IMR-90 (cell line): ENCODE measurements at regions not wholly inside any gene's neighbourhood (a gene's known extent, or its start where the extent isn't known, plus 50 kb on each side); places are given as distances from the start of the nearest gene placed in this dataset.

ENCODE experiments used
- ATAC-seq: fragments of 200-7000 bp; cut with Tn5 transposase; 2 replicates; pipeline ENCODE4 v1.9.1; 2020; ENCODE audit warnings: low read depth, mild to moderate bottlenecking, moderate library complexity
- BruUV-seq: library from RNA; stranded (reverse); fragments of 400-500 nt; replicated peaks from 2 replicates; lab custom pipeline; 2021; lab: Mats Ljungman, UMichigan
- CTCF ChIA-PET: fragments of 300-600 bp; formaldehyde crosslinking; extraction: SDS; loops from one replicate; lab custom pipeline; 2021; ENCODE audit warnings: antibody characterized with exemption; lab: Yijun Ruan, JAX
- POLR2A ChIA-PET: fragments of 300-600 bp; sonication (Branson Sonifier 250); formaldehyde crosslinking; loops from one replicate; lab custom pipeline; 2022; ENCODE audit warnings: antibody characterized with exemption; ENCODE audit not compliant: unreplicated experiment; lab: Charles Lee
- DNase-seq: peaks from one replicate; pipeline ENCODE4 v3.0.0; 2013
- H2AFZ ChIP-seq: replicated peaks from 2 replicates; pipeline ENCODE3; 2013; ENCODE audit warnings: low read length, mild to moderate bottlenecking; ENCODE audit not compliant: poor library complexity
- H2AK5ac ChIP-seq: 2 replicates; pipeline ENCODE4 v1.6.1; 2013; ENCODE audit warnings: low read depth, low read length, inconsistent platforms
- H2AK9ac ChIP-seq: replicated peaks from 2 replicates; pipeline ENCODE3; 2013; ENCODE audit warnings: mild to moderate bottlenecking, low read depth, low read length, moderate library complexity; ENCODE audit not compliant: poor library complexity
- H2BK120ac ChIP-seq: 2 replicates; pipeline ENCODE4 v1.6.1; 2013; ENCODE audit warnings: low read depth, low read length, inconsistent platforms
- H2BK15ac ChIP-seq: 3 replicates; pipeline ENCODE4 v1.6.1; 2013; ENCODE audit warnings: low read depth, low read length, inconsistent platforms
- H2BK20ac ChIP-seq: 2 replicates; pipeline ENCODE4 v1.6.1; 2013; ENCODE audit warnings: low read depth, mild to moderate bottlenecking, inconsistent platforms, low read length, moderate library complexity
- H2BK5ac ChIP-seq: 2 replicates; pipeline ENCODE4 v1.6.1; 2013; ENCODE audit warnings: mild to moderate bottlenecking, low read depth, low read length, inconsistent platforms; ENCODE audit not compliant: poor library complexity, severe bottlenecking
- H3K14ac ChIP-seq: replicated peaks from 2 replicates; pipeline ENCODE4 v1.6.1; 2013; ENCODE audit warnings: low read depth, low read length, inconsistent platforms
- H3K18ac ChIP-seq: 2 replicates; pipeline ENCODE4 v1.6.1; 2013; ENCODE audit warnings: low read depth, low read length, control low read depth
- H3K23ac ChIP-seq: 2 replicates; pipeline ENCODE4 v1.6.1; 2013; ENCODE audit warnings: low read depth, low read length, inconsistent platforms
- H3K27ac ChIP-seq: 2 replicates; pipeline ENCODE4 v1.5.1; 2013; ENCODE audit warnings: mild to moderate bottlenecking, control low read depth, low read length; ENCODE audit not compliant: insufficient read depth
- H3K27me3 ChIP-seq: 2 replicates; pipeline ENCODE4 v1.6.1; 2013; ENCODE audit warnings: low read length; ENCODE audit not compliant: control insufficient read depth, insufficient read depth
- H3K36me3 ChIP-seq: 2 replicates; pipeline ENCODE4 v1.6.1; 2013; ENCODE audit warnings: low read length, mixed read lengths; ENCODE audit not compliant: control insufficient read depth, insufficient read depth
- H3K4ac ChIP-seq: 2 replicates; pipeline ENCODE4 v1.6.1; 2013; ENCODE audit warnings: low read depth, low read length, inconsistent platforms
- H3K4me1 ChIP-seq: 2 replicates; pipeline ENCODE4 v1.6.1; 2013; ENCODE audit warnings: low read length, mixed read lengths; ENCODE audit not compliant: control insufficient read depth, insufficient read depth
- H3K4me2 ChIP-seq: 2 replicates; pipeline ENCODE4 v1.6.1; 2013; ENCODE audit warnings: low read depth, mild to moderate bottlenecking, control low read depth, low read length, moderate library complexity
- H3K4me3 ChIP-seq: 2 replicates; pipeline ENCODE4 v1.5.1; 2013; ENCODE audit warnings: low read depth, mild to moderate bottlenecking, control low read depth, low read length, moderate library complexity; ENCODE audit not compliant: insufficient read depth
- H3K56ac ChIP-seq: 2 replicates; pipeline ENCODE4 v1.6.1; 2013; ENCODE audit warnings: low read length, inconsistent platforms; ENCODE audit not compliant: insufficient read depth; ENCODE audit errors: extremely low read depth
- H3K79me1 ChIP-seq, 2 experiments: 2 replicates each; pipeline ENCODE4 v1.6.1; 2013; ENCODE audit warnings: low read length in 2 of 2, inconsistent platforms in 1 of 2, low read depth in 1 of 2
- H3K9ac ChIP-seq: 2 replicates; pipeline ENCODE4 v1.6.1; 2013; ENCODE audit warnings: low read depth, low read length, control low read depth
- H3K9me1 ChIP-seq: 2 replicates; pipeline ENCODE4 v1.6.1; 2013; ENCODE audit warnings: low read length, inconsistent platforms; ENCODE audit not compliant: insufficient read depth
- H3K9me3 ChIP-seq: 2 replicates; pipeline ENCODE4 v1.6.1; 2013; ENCODE audit warnings: low read length; ENCODE audit not compliant: control insufficient read depth, insufficient read depth
- H4K20me1 ChIP-seq: 2 replicates; pipeline ENCODE4 v1.6.1; 2013; ENCODE audit warnings: low read length, inconsistent platforms; ENCODE audit not compliant: insufficient read depth
- H4K5ac ChIP-seq: 2 replicates; pipeline ENCODE4 v1.6.1; 2013; ENCODE audit warnings: mild to moderate bottlenecking, low read depth, low read length, control low read depth
- H4K8ac ChIP-seq, 2 experiments: 2 replicates each; pipeline ENCODE4 v1.6.1; 2013; ENCODE audit warnings: low read depth in 2 of 2, low read length in 2 of 2, control low read depth in 1 of 2, inconsistent platforms in 1 of 2
- H4K91ac ChIP-seq: 2 replicates; pipeline ENCODE4 v1.6.1; 2013; ENCODE audit warnings: low read depth, low read length, inconsistent platforms; ENCODE audit not compliant: insufficient read depth
- BHLHE40 ChIP-seq: fragments of 150-350 bp; IDR thresholded peaks from 2 replicates; pipeline ENCODE4 v1.6.1; 2016; ENCODE audit warnings: mild to moderate bottlenecking, low read depth, low read length
- CEBPB ChIP-seq: IDR thresholded peaks from 2 replicates; pipeline ENCODE4 v1.6.1; 2012; ENCODE audit warnings: low read depth, low read length, improper control_type of control experiment
- CHD1 ChIP-seq: IDR thresholded peaks from 2 replicates; pipeline ENCODE4 v1.6.1; 2012; ENCODE audit warnings: low read depth, low read length, improper control_type of control experiment
- CTCF ChIP-seq: conservative IDR thresholded peaks from 2 replicates; pipeline ENCODE4 v1.5.1; 2012; ENCODE audit warnings: mild to moderate bottlenecking, low read depth, low read length, improper control_type of control experiment
- ELK1 ChIP-seq: fragments of 150-350 bp; IDR thresholded peaks from 2 replicates; pipeline ENCODE4 v1.6.1; 2016; ENCODE audit warnings: low read depth, mild to moderate bottlenecking, low read length, moderate library complexity, borderline replicate concordance
- FOS ChIP-seq: fragments of 150-350 bp; IDR thresholded peaks from 2 replicates; pipeline ENCODE4 v1.6.1; 2016; ENCODE audit warnings: low read depth, low read length
- MAFK ChIP-seq: IDR thresholded peaks from 2 replicates; pipeline ENCODE4 v1.6.1; 2012; ENCODE audit warnings: low read depth, low read length, improper control_type of control experiment
- MAZ ChIP-seq: IDR thresholded peaks from 2 replicates; pipeline ENCODE4 v1.6.1; 2012; ENCODE audit warnings: low read depth, mild to moderate bottlenecking, low read length, improper control_type of control experiment, moderate library complexity, borderline replicate concordance
- MXI1 ChIP-seq: IDR thresholded peaks from 2 replicates; pipeline ENCODE4 v1.6.1; 2012; ENCODE audit warnings: low read depth, mild to moderate bottlenecking, low read length, moderate library complexity, borderline replicate concordance
- NFE2L2 ChIP-seq: fragments of 150-350 bp; IDR thresholded peaks from 2 replicates; pipeline ENCODE4 v1.6.1; 2016; ENCODE audit warnings: low read depth, mild to moderate bottlenecking, low read length
- POLR2A ChIP-seq: IDR thresholded peaks from 2 replicates; pipeline ENCODE4 v1.6.1; 2012; ENCODE audit warnings: mild to moderate bottlenecking, low read depth, low read length
- RAD21 ChIP-seq: IDR thresholded peaks from 2 replicates; pipeline ENCODE4 v1.6.1; 2012; ENCODE audit warnings: low read length, improper control_type of control experiment
- RFX5 ChIP-seq: IDR thresholded peaks from 2 replicates; pipeline ENCODE4 v1.8.0; 2012; ENCODE audit warnings: low read depth, mild to moderate bottlenecking, low read length, moderate library complexity
- SMC3 ChIP-seq: fragments of 150-350 bp; IDR thresholded peaks from 2 replicates; pipeline ENCODE4 v1.6.1; 2016; ENCODE audit warnings: low read depth, mild to moderate bottlenecking, antibody characterized with exemption, low read length, moderate library complexity
- USF2 ChIP-seq: fragments of 150-350 bp; IDR thresholded peaks from 2 replicates; pipeline ENCODE4 v1.6.1; 2017; ENCODE audit warnings: mild to moderate bottlenecking, antibody characterized with exemption, low read length, low read depth
- WGBS, 2 experiments: methylation state at CpG; one replicate each; pipeline versions ENCODE4 v1.1.5 to v1.1.7; 2013; ENCODE audit warnings: missing lambda C conversion rate in 2 of 2; ENCODE audit not compliant: insufficient read length in 1 of 2; ENCODE audit errors: extremely low coverage in 2 of 2; 5-methylcytosine and 5-hydroxymethylcytosine counted together
- dilution Hi-C: fragments of 300-500 bp; cut with HindIII; formaldehyde crosslinking; loops from one replicate; pipeline ENCODE4 v1.14.3; 2018; ENCODE audit warnings: low sequenced_read_pairs; ENCODE audit not compliant: unreplicated experiment
- in situ Hi-C: fragments of 300-500 bp; cut with MboI; formaldehyde crosslinking; loops from 3 replicates; pipeline ENCODE4 v1.14.3; 2019; ENCODE audit warnings: low sequenced_read_pairs, inconsistent platforms, mixed read lengths
- intact Hi-C: fragments of 100-400 bp; cut with micrococcal nuclease; formaldehyde crosslinking; loops from 2 replicates; pipeline ENCODE4 v1.10.0; 2022

GRCh38 chr12:114817571-114818425, 133.8 kb upstream of the TBX3 start:
- Histone ChIP-seq H3K36me3 (no peaks in the 10 kb centered on the region), H3K79me1 (no peaks in the 10 kb centered on the region), H4K5ac (no peak overlapping the region), H2BK20ac (no peak overlapping the region), H2AK5ac (peak overlapping the region; percentile 35; the same call in 1 of the 2 replicates), H3K4ac (no peak overlapping the region), H3K4me1 (peaks cover 2% of the 10 kb centered on the region), H3K56ac (no peak overlapping the region), H2BK120ac (no peak overlapping the region; the same call in 1 of the 2 replicates), H3K23ac (no peak overlapping the region), H2AFZ (no peak overlapping the region), H3K9ac (no peak overlapping the region), H3K27me3 (no peaks in the 10 kb centered on the region), H2BK5ac (no peak overlapping the region), H4K91ac (no peak overlapping the region; the same call in 1 of the 2 replicates), H3K9me3 (no peaks in the 10 kb centered on the region), H3K18ac (no peak overlapping the region), H3K4me2 (no peak overlapping the region), H3K14ac (no peak overlapping the region), H3K4me3 (no peak overlapping the region), H3K27ac (no peak overlapping the region), H4K8ac (no peak overlapping the region), H3K9me1 (peaks cover 2% of the 10 kb centered on the region; the same call in 1 of the 2 replicates), H2AK9ac (peak overlapping the region; percentile 30), H2BK15ac (no peak overlapping the region), H4K20me1 (no peaks in the 10 kb centered on the region)
- no TSS peak for BruUV-seq
- DNase-seq = no peak
- ATAC-seq = no peak
- TF ChIP-seq USF2 (no peak), ELK1 (no peak), NFE2L2 (no peak), RFX5 (no peak), CTCF (no peak), FOS (no peak), MAZ (no peak), CHD1 (no peak), MAFK (no peak), BHLHE40 (no peak), POLR2A (no peak), SMC3 (no peak), MXI1 (no peak), RAD21 (no peak), CEBPB (no peak)
- in situ Hi-C loops (no loop called here), dilution Hi-C loops (no loop called here), intact Hi-C loops (loop anchor here (10.0 kb wide), 1 partner anchor 317 kb away; no protein-coding TSS in a partner anchor)
- POLR2A ChIA-PET = no interaction called here
- WGBS, 2 experiments = 95% methylated on average over 4 of the region's 28 CpGs; no CpG with 5 or more reads in 1 of the 2 experiments
- CTCF ChIA-PET = no interaction called here
